KMS-11 (cell line): ENCODE measurements at regions not wholly inside any gene's neighbourhood (a gene's known extent, or its start where the extent isn't known, plus 50 kb on each side); places are given as distances from the start of the nearest gene placed in this dataset.

ENCODE experiments used
- H2AFZ ChIP-seq: fragments of 200-600 bp; sonication (generic); 2 replicates; pipeline ENCODE4 v1.6.1; 2016; ENCODE audit warnings: antibody characterized with exemption, mixed run types, low read depth
- H3K27ac ChIP-seq: fragments of 200-600 bp; sonication (generic); 2 replicates; pipeline ENCODE4 v1.6.1; 2016; ENCODE audit warnings: mild to moderate bottlenecking, mixed run types
- H3K27me3 ChIP-seq: fragments of 200-600 bp; sonication (generic); 2 replicates; pipeline ENCODE4 v1.6.1; 2017; ENCODE audit warnings: mild to moderate bottlenecking, low read depth, mixed run types, moderate library complexity; ENCODE audit not compliant: insufficient read depth
- H3K36me3 ChIP-seq: fragments of 200-600 bp; sonication (generic); 2 replicates; pipeline ENCODE4 v1.6.1; 2017; ENCODE audit warnings: mild to moderate bottlenecking, mixed run types; ENCODE audit not compliant: insufficient read depth
- H3K4me1 ChIP-seq: fragments of 200-600 bp; sonication (generic); 2 replicates; pipeline ENCODE4 v1.6.1; 2016; ENCODE audit warnings: mild to moderate bottlenecking, low read depth, mixed run types; ENCODE audit not compliant: poor library complexity, severe bottlenecking
- H3K4me2 ChIP-seq: fragments of 200-600 bp; sonication (generic); 2 replicates; pipeline ENCODE4 v1.7.0; 2016; ENCODE audit warnings: mild to moderate bottlenecking, mixed run types
- H3K4me3 ChIP-seq: fragments of 200-600 bp; sonication (generic); IDR thresholded peaks from 2 replicates; pipeline ENCODE4 v1.6.1; 2017; ENCODE audit warnings: low read depth, low read length, mixed read lengths; ENCODE audit not compliant: insufficient read depth
- H3K79me2 ChIP-seq: fragments of 200-600 bp; sonication (generic); 2 replicates; pipeline ENCODE4 v1.6.1; 2016; ENCODE audit warnings: low read depth, mixed run types; ENCODE audit not compliant: insufficient read depth
- H3K9ac ChIP-seq: fragments of 200-600 bp; sonication (generic); 2 replicates; pipeline ENCODE4 v1.6.1; 2016; ENCODE audit warnings: mild to moderate bottlenecking, mixed run types
- H4K20me1 ChIP-seq: fragments of 200-600 bp; sonication (generic); 2 replicates; pipeline ENCODE4 v1.6.1; 2016; ENCODE audit warnings: mild to moderate bottlenecking, mixed run types; ENCODE audit not compliant: insufficient read depth
- TF ChIP-seq, protein P1 (sequence below): fragments of 200-600 bp; sonication (generic); conservative IDR thresholded peaks from 2 replicates; pipeline ENCODE4 v1.6.1; 2017; ENCODE audit warnings: low read depth, mild to moderate bottlenecking, antibody characterized with exemption, low read length, moderate library complexity, mixed read lengths

DNA sequence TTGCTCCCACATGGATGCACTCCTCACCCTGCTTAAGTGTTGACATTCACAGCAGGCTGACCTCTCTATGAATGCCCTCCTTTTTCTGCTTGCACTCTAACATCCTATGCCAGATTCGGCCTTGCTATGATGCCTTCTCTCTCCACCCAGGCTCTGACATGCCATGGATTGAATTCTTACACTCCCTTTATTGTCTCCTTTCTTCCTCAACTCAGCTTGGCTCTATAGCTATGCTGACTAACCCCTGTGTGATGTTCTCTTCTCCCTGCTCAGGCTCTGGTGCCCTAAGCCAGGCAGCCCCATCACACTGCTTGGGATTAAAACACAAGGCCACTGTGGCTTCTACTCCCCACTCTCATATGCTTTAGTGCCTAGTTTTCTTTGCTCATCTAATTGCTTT, 563.7 kb downstream of the NSUN3 start:
- no peaks in the 10 kb centered on the region for H3K4me1 ChIP-seq
- no peaks in the 10 kb centered on the region for H3K27me3 ChIP-seq
- no peaks in the 10 kb centered on the region for H4K20me1 ChIP-seq
- no peak overlapping the region for H2AFZ ChIP-seq
- H3K36me3 ChIP-seq: no peaks in the 10 kb centered on the region
- H3K9ac ChIP-seq: no peak overlapping the region
- H3K27ac ChIP-seq: no peak overlapping the region
- H3K4me3 ChIP-seq: no peak overlapping the region
- TF ChIP-seq, protein P1, sequence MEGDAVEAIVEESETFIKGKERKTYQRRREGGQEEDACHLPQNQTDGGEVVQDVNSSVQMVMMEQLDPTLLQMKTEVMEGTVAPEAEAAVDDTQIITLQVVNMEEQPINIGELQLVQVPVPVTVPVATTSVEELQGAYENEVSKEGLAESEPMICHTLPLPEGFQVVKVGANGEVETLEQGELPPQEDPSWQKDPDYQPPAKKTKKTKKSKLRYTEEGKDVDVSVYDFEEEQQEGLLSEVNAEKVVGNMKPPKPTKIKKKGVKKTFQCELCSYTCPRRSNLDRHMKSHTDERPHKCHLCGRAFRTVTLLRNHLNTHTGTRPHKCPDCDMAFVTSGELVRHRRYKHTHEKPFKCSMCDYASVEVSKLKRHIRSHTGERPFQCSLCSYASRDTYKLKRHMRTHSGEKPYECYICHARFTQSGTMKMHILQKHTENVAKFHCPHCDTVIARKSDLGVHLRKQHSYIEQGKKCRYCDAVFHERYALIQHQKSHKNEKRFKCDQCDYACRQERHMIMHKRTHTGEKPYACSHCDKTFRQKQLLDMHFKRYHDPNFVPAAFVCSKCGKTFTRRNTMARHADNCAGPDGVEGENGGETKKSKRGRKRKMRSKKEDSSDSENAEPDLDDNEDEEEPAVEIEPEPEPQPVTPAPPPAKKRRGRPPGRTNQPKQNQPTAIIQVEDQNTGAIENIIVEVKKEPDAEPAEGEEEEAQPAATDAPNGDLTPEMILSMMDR: no peak
- H3K4me2 ChIP-seq: no peak overlapping the region
- no peaks in the 10 kb centered on the region for H3K79me2 ChIP-seq

DNA sequence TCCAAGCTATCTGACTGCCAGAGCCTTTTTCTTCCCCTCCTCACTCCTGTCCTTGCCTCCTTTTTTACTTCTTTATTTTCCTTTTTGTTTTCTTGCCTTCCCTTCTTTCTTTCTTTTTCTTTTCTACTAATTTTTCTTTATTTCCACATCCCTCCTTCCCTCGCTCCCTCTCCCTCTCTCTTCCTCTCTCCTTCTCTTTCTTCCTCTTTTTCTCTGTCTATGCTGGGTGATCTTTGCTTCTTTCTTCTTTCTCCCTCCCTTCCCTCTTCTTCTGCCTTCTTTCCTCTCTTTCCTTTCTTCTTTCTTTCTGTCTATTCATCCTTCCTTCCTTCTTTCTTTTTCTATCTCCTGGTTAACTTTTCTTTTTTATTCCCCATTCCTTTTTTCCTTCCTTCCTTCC, 564.8 kb downstream of the NSUN3 start:
- no peak overlapping the region for H3K4me3 ChIP-seq
- no peaks in the 10 kb centered on the region for H3K4me1 ChIP-seq
- TF ChIP-seq, protein P1: no peak

GRCh38 chr3:94643400-94643799, 580.5 kb downstream of the NSUN3 start:
- Histone ChIP-seq H3K36me3 (no peaks in the 10 kb centered on the region), H3K4me1 (no peaks in the 10 kb centered on the region), H3K4me3 (no peak overlapping the region), H3K9ac (no peak overlapping the region), H2AFZ (no peak overlapping the region), H4K20me1 (no peaks in the 10 kb centered on the region), H3K27ac (no peak overlapping the region), H3K27me3 (no peaks in the 10 kb centered on the region), H3K79me2 (no peaks in the 10 kb centered on the region), H3K4me2 (no peak overlapping the region)
- TF ChIP-seq, protein P1: no peak

More for the DNA sequence above, 564.8 kb downstream of the NSUN3 start:
- no peak overlapping the region for H3K4me2 ChIP-seq
- H3K27ac ChIP-seq: no peak overlapping the region
- no peaks in the 10 kb centered on the region for H3K79me2 ChIP-seq
- no peak overlapping the region for H3K9ac ChIP-seq
- no peaks in the 10 kb centered on the region for H3K36me3 ChIP-seq
- no peak overlapping the region for H2AFZ ChIP-seq
- no peaks in the 10 kb centered on the region for H4K20me1 ChIP-seq
- no peaks in the 10 kb centered on the region for H3K27me3 ChIP-seq

GRCh38 chr3:94645790-94646189, 582.9 kb downstream of the NSUN3 start:
- Histone ChIP-seq H3K36me3 (no peaks in the 10 kb centered on the region), H3K27ac (no peak overlapping the region), H4K20me1 (no peaks in the 10 kb centered on the region), H3K4me2 (no peak overlapping the region), H3K9ac (no peak overlapping the region), H3K4me3 (no peak overlapping the region), H3K4me1 (peaks cover 13% of the 10 kb centered on the region), H3K79me2 (no peaks in the 10 kb centered on the region), H2AFZ (no peak overlapping the region), H3K27me3 (no peaks in the 10 kb centered on the region)
- TF ChIP-seq, protein P1: no peak
